Mesodermal cell (in vitro differentiated cells): ENCODE measurements at regions not wholly inside any gene's neighbourhood (a gene's known extent, or its start where the extent isn't known, plus 50 kb on each side); places are given as distances from the start of the nearest gene placed in this dataset.

Source experiments
- H3K27ac ChIP-seq: 2 replicates; pipeline ENCODE4 v1.7.0; 2013; ENCODE audit warnings: mild to moderate bottlenecking, low read depth, low read length, moderate library complexity; ENCODE audit not compliant: severe bottlenecking
- H3K36me3 ChIP-seq: 2 replicates; pipeline ENCODE4 v1.7.1; 2013; ENCODE audit warnings: mild to moderate bottlenecking, low read length, moderate library complexity; ENCODE audit not compliant: control insufficient read depth, insufficient read depth
- H3K4me1 ChIP-seq: one replicate; pipeline ENCODE4 v1.7.1; 2013; ENCODE audit warnings: mild to moderate bottlenecking, low read length; ENCODE audit not compliant: insufficient read depth, control insufficient read depth, poor library complexity, severe bottlenecking
- H3K4me3 ChIP-seq: 2 replicates; pipeline ENCODE4 v1.7.0; 2013; ENCODE audit warnings: low read length, control low read depth, mild to moderate bottlenecking; ENCODE audit not compliant: insufficient read depth, poor library complexity, severe bottlenecking; ENCODE audit errors: extremely low read depth
- H3K9me3 ChIP-seq: 2 replicates; pipeline ENCODE4 v1.7.1; 2013; ENCODE audit warnings: mild to moderate bottlenecking, low read length, moderate library complexity; ENCODE audit not compliant: control insufficient read depth
- WGBS, 2 experiments: methylation state at CpG; one replicate each; pipeline ENCODE4 v1.1.5; 2013; ENCODE audit warnings: missing lambda C conversion rate in 2 of 2; ENCODE audit not compliant: insufficient coverage in 2 of 2; 5-methylcytosine and 5-hydroxymethylcytosine counted together

DNA sequence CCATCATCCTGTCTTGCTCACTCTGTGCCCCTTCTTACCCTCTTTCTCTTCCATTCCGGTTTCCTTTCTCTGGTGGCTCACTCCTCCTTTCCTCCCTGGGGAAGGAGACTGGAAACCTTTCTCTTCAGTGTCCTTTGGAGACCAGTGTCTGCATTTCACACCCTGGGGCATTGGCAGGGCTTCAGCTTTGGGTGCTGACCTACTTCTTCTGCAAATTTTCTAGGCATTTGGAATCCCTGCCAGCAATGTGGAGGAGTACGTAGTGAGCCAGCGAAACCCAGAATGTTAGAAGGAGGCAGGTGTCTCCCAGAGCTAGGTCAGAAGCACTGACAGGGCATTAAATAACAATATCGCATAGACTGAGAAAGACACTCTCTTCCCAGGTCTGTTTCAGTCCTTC is 122.2 kb downstream of the SLC28A3 start:
- no peak overlapping the region for H3K27ac ChIP-seq
- H3K36me3 ChIP-seq = no peaks in the 10 kb centered on the region
- H3K9me3 ChIP-seq = no peaks in the 10 kb centered on the region
- H3K4me1 ChIP-seq = no peaks in the 10 kb centered on the region
- 94 to 97% methylated on average over 3 to 4 of the region's 4 CpGs for WGBS, 2 experiments
- no peak overlapping the region for H3K4me3 ChIP-seq

DNA sequence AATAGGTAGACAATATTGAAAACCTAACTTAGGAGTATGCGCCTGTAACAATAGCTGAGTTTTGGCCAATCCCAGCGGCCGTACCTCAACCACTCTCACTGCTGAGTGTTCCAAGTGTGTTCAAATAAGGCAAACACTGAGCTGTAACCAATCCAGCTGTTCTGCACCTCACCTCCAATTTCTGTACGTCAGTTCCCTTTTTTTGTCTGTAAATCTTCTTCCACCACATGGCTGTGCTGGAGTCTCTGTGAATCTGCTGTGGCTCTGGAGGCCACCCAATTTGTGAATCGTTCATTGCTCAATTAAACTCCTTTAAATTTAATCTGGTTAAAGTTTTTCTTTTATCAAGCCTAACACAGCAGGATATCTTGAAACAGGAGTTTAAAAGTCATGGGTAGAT is 116.3 kb downstream of the SLC28A3 start:
- H3K4me3 ChIP-seq = no peak overlapping the region
- no peak overlapping the region for H3K27ac ChIP-seq
- 93 to 96% methylated on average over 4 to 5 of the region's 5 CpGs for WGBS, 2 experiments
- no peaks in the 10 kb centered on the region for H3K4me1 ChIP-seq
- H3K9me3 ChIP-seq = no peaks in the 10 kb centered on the region
- no peaks in the 10 kb centered on the region for H3K36me3 ChIP-seq
